Tibial artery (tissue), 4 donors: ENCODE measurements at regions not wholly inside any gene's neighbourhood (a gene's known extent, or its start where the extent isn't known, plus 50 kb on each side); places are given as distances from the start of the nearest gene placed in this dataset.

Source experiments
- DNase-seq, 2 donors: peaks; one replicate each; pipeline ENCODE4 v3.0.0-alpha.2; 2019
- H3K27ac ChIP-seq, 2 donors: fragments of 200-600 bp; sonication (generic) in 1 of 2; 1 replicate in 1 of 2; 2 replicates in 1 of 2; pipeline ENCODE4 v1.5.1; 2018 to 2019; ENCODE audit warnings: mild to moderate bottlenecking in 1 of 2
- H3K27me3 ChIP-seq, 2 donors: fragments of 200-600 bp; sonication (generic) in 1 of 2; one replicate each; pipeline versions ENCODE4 v1.5.1 to v1.6.0; 2016 to 2019
- H3K36me3 ChIP-seq, 3 donors: fragments of 200-600 bp; sonication (generic) in 2 of 3; one replicate each; pipeline ENCODE4 v1.5.1; 2016 to 2019; ENCODE audit warnings: mild to moderate bottlenecking in 2 of 3
- H3K4me1 ChIP-seq, 4 donors: fragments of 200-600 bp; sonication (generic) in 2 of 4; 1 replicate in 3 of 4; 2 replicates in 1 of 4; pipeline ENCODE4 v1.5.1; 2016 to 2019
- H3K4me3 ChIP-seq, 2 donors: fragments of 200-600 bp; sonication (generic) in 1 of 2; 1 replicate in 1 of 2; 2 replicates in 1 of 2; pipeline ENCODE4 v1.5.1; 2018 to 2019; ENCODE audit warnings: mild to moderate bottlenecking in 2 of 2
- H3K9me3 ChIP-seq, 3 donors: fragments of 200-600 bp; sonication (generic) in 1 of 3; one replicate each; pipeline ENCODE4 v1.5.1; 2016 to 2019
- CTCF ChIP-seq, 2 experiments: fragments of 200-600 bp in 1 of 2; fragments of 450-650 bp in 1 of 2; IDR thresholded peaks; one replicate each; pipeline ENCODE4 v1.5.1; 2017 to 2019; ENCODE audit warnings: antibody characterized with exemption in 2 of 2, mild to moderate bottlenecking in 1 of 2, moderate library complexity in 1 of 2
- intact Hi-C: fragments of 100-400 bp; cut with DNase I; formaldehyde crosslinking; loops from one replicate; pipeline ENCODE4 v1.15.0; 2023; ENCODE audit warnings: low total_unique reads

GRCh38 chr13:44857736-44858135 lies 131.5 kb downstream of the NUFIP1 start:
- no peak overlapping the region for H3K4me3 ChIP-seq
- H3K27me3 ChIP-seq: no peaks in the 10 kb centered on the region
- H3K9me3 ChIP-seq: no peaks in the 10 kb centered on the region
- no peak for TF ChIP-seq CTCF (IDR thresholded peaks at IDR 0.05)
- intact Hi-C loops: no loop called here
- H3K4me1 ChIP-seq: peaks cover 0 to 29% (median 11%) of the 10 kb centered on the region in 4 donors
- H3K36me3 ChIP-seq: no peaks in the 10 kb centered on the region
- no peak overlapping the region for H3K27ac ChIP-seq
- no peak for DNase-seq

GRCh38 chr13:44857061-44857460 lies 132.2 kb downstream of the NUFIP1 start:
- Histone ChIP-seq H3K27me3 (no peaks in the 10 kb centered on the region), H3K36me3 (no peaks in the 10 kb centered on the region), H3K4me3 (no peak overlapping the region), H3K27ac (no peak overlapping the region), H3K9me3 (no peaks in the 10 kb centered on the region), H3K4me1 (peaks cover 0 to 29% (median 11%) of the 10 kb centered on the region in 4 donors)
- no peak for TF ChIP-seq CTCF (IDR thresholded peaks at IDR 0.05)
- intact Hi-C loops: no loop called here
- no peak for DNase-seq

- TF ChIP-seq CTCF (IDR thresholded peaks at IDR 0.05): no peak
- Histone ChIP-seq H3K36me3 (no peaks in the 10 kb centered on the region), H3K4me3 (no peak overlapping the region), H3K27ac (no peak overlapping the region), H3K4me1 (peaks cover 0 to 31% (median 11%) of the 10 kb centered on the region in 4 donors), H3K9me3 (no peaks in the 10 kb centered on the region), H3K27me3 (no peaks in the 10 kb centered on the region)
- intact Hi-C loops: no loop called here
- DNase-seq: no peak
Observed at GRCh38 chr13:44855860-44856259, 133.4 kb downstream of the NUFIP1 start.

- no peak for TF ChIP-seq CTCF (IDR thresholded peaks at IDR 0.05)
- intact Hi-C loops: no loop called here
- no peaks in the 10 kb centered on the region for H3K36me3 ChIP-seq
- DNase-seq: peak in 1 of 2 donors; percentile 77
- no peaks in the 10 kb centered on the region for H3K9me3 ChIP-seq
- H3K27me3 ChIP-seq: no peaks in the 10 kb centered on the region
- peak overlapping the region; percentile 29 to 42 for H3K27ac ChIP-seq
- H3K4me3 ChIP-seq: no peak overlapping the region
- peaks cover 7 to 44% (median 20%) of the 10 kb centered on the region in 4 donors for H3K4me1 ChIP-seq
Observed at GRCh38 chr13:44854313-44855060, 134.8 kb downstream of the NUFIP1 start.

GRCh38 chr13:44853641-44854040 lies 135.6 kb downstream of the NUFIP1 start:
- Histone ChIP-seq H3K36me3 (no peaks in the 10 kb centered on the region), H3K4me3 (no peak overlapping the region), H3K9me3 (no peaks in the 10 kb centered on the region), H3K27me3 (no peaks in the 10 kb centered on the region), H3K4me1 (peaks cover 7 to 49% (median 22%) of the 10 kb centered on the region in 4 donors), H3K27ac (peak overlapping the region; percentile 29 to 42)
- no peak for DNase-seq
- TF ChIP-seq CTCF (IDR thresholded peaks at IDR 0.05): no peak
- intact Hi-C loops: no loop called here
